ENCODE measurements at regions not wholly inside any gene's neighbourhood (a gene's known extent, or its start where the extent isn't known, plus 50 kb on each side); places are given as distances from the start of the nearest gene placed in this dataset.

DNA sequence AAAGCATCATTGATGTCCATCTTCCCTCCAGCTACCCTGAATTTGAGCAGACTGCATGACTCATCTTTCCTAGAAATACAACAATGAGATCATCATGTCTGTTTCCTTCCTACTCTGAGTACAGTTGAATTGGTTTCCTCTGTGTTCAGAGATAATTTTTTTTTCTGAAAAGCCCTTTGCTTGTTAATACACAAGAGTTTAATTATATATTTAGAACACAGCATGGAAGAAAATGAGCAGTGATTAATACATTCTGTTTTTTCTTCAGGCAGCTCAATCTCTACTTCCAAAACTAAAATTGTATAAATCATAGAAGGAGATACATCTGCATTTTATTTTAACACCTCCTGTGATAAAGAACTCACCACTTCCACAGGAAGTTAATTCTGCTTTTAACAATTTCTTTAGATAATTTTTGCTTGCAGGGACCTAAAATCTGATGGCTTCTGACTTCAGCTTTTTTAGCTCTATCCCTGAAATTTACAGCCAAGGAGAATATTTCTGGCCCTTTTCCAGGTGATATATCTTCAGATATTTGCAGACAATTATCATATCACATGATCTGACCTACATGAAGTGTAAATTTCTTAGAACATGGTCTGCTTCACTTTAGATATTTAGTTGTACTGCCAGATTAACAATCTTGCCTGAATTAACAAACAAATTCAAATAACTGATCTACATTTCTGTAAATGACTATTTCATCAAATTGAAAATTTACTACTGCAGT is 249.0 kb downstream of the TRIB2 start (continued):
- peak; percentile 37; the same call in 1 of the 2 replicates for TF ChIP-seq ZNF589 (CRISPR knock-in tag; IDR thresholded peaks at IDR 0.05; ENCODE audit: low read depth)
- no peak for TF ChIP-seq PRPF4 (IDR thresholded peaks at IDR 0.05; ENCODE audit: insufficient read depth, low read depth, low read length, poor library complexity, severe bottlenecking)
- no peak for TF ChIP-seq CHD7 (IDR thresholded peaks at IDR 0.05; ENCODE audit: low read depth, low read length)
- peak; percentile 88 for TF ChIP-seq SMAD4 (CRISPR knock-in tag; conservative IDR thresholded peaks at IDR 0.05)
- TF ChIP-seq ZNF766 (CRISPR knock-in tag; conservative IDR thresholded peaks at IDR 0.05) = no peak
- peak; percentile 29; the same call in 1 of the 2 replicates for TF ChIP-seq EP400 (IDR thresholded peaks at IDR 0.05)
- TF ChIP-seq, protein P1, sequence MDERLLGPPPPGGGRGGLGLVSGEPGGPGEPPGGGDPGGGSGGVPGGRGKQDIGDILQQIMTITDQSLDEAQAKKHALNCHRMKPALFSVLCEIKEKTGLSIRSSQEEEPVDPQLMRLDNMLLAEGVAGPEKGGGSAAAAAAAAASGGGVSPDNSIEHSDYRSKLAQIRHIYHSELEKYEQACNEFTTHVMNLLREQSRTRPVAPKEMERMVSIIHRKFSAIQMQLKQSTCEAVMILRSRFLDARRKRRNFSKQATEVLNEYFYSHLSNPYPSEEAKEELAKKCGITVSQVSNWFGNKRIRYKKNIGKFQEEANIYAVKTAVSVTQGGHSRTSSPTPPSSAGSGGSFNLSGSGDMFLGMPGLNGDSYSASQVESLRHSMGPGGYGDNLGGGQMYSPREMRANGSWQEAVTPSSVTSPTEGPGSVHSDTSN (CRISPR knock-in tag; IDR thresholded peaks at IDR 0.05; ENCODE audit: low read depth) = no peak
- TF ChIP-seq, protein P1 (tag; conservative IDR thresholded peaks at IDR 0.05; ENCODE audit: low read depth) = peak; percentile 16; the same call in 1 of the 2 replicates
- no peak for TF ChIP-seq STAT6 (CRISPR knock-in tag; IDR thresholded peaks at IDR 0.05)
- TF ChIP-seq ATF7 (IDR thresholded peaks at IDR 0.05) = peak; percentile 97
- TF ChIP-seq HDGF (IDR thresholded peaks at IDR 0.05) = no peak
